HCT116 (cell line): ENCODE measurements at regions not wholly inside any gene's neighbourhood (a gene's known extent, or its start where the extent isn't known, plus 50 kb on each side); places are given as distances from the start of the nearest gene placed in this dataset.

Experiments used
- ATAC-seq: fragments of 200-7000 bp; cut with Tn5 transposase; 2 replicates; pipeline ENCODE4 v1.9.1; 2020; ENCODE audit warnings: mild to moderate bottlenecking, moderate library complexity
- BruUV-seq: library from RNA; stranded (reverse); fragments of 400-500 nt; replicated peaks from 2 replicates; lab custom pipeline; 2021; lab: Mats Ljungman, UMichigan
- CTCF ChIA-PET: fragments of 300-600 bp; sonication (Branson Sonifier 250); formaldehyde crosslinking; loops from one replicate; lab custom pipeline; 2021; ENCODE audit warnings: antibody characterized with exemption; lab: Charles Lee
- POLR2A ChIA-PET: fragments of 300-600, 350-600 bp; sonication (Branson Sonifier 250); formaldehyde crosslinking; loops from one replicate; lab custom pipeline; 2021; ENCODE audit warnings: antibody characterized with exemption; lab: Charles Lee
- RAD21 ChIA-PET, 2 experiments: fragments of 300-600 bp; sonication (Branson Sonifier 250); formaldehyde crosslinking; loops; one replicate each; lab custom pipeline; 2023; ENCODE audit warnings: low total read pairs in 2 of 2; ENCODE audit not compliant: uncharacterized antibody in 2 of 2, unreplicated experiment in 2 of 2, low non-redundant PET in 1 of 2; lab: Charles Lee
- DNase-seq: peaks from one replicate; pipeline ENCODE4 v3.0.0-alpha.2; 2010; ENCODE audit warnings: low read depth, low spot score
- H2AFZ ChIP-seq: fragments of 200-600 bp; shearing (Covaris generic), sonication (generic); 2 replicates; pipeline ENCODE4 v1.6.1; 2017; ENCODE audit warnings: low read depth, mixed run types, mixed read lengths, antibody characterized with exemption, low read length; ENCODE audit not compliant: poor library complexity, severe bottlenecking
- H3K27ac ChIP-seq: 2 replicates; pipeline ENCODE4 v1.5.1; 2012; ENCODE audit warnings: low read depth, low read length
- H3K27me3 ChIP-seq: fragments of 200-600 bp; sonication (generic); 2 replicates; pipeline ENCODE4 v1.6.1; 2016; ENCODE audit warnings: mixed run types, low read length, mixed read lengths; ENCODE audit not compliant: insufficient read depth
- H3K36me3 ChIP-seq, 2 experiments: fragments of 200-500 bp in 1 of 2; fragments of 200-600 bp in 1 of 2; sonication (Bioruptor generic) in 1 of 2; sonication (generic) in 1 of 2; 2 replicates each; pipeline versions ENCODE4 v1.5.1 to v1.6.1; 2014 to 2016; ENCODE audit warnings: low read length in 2 of 2, inconsistent platforms in 1 of 2, mixed read lengths in 1 of 2, mixed run types in 1 of 2; ENCODE audit not compliant: insufficient read depth in 2 of 2, control insufficient read depth in 1 of 2
- H3K4me1 ChIP-seq, 2 experiments: fragments of 200-600 bp in 1 of 2; sonication (generic) in 1 of 2; 2 replicates each; pipeline versions ENCODE4 v1.5.1 to v1.6.1; 2012 to 2017; ENCODE audit warnings: low read length in 2 of 2, inconsistent platforms in 1 of 2, mild to moderate bottlenecking in 1 of 2, mixed read lengths in 1 of 2, mixed run types in 1 of 2, moderate library complexity in 1 of 2; ENCODE audit not compliant: insufficient read depth in 2 of 2, control insufficient read depth in 1 of 2
- H3K4me2 ChIP-seq: fragments of 200-600 bp; sonication (generic); 2 replicates; pipeline ENCODE4 v1.6.1; 2017; ENCODE audit warnings: mixed run types, low read length, mixed read lengths
- H3K4me3 ChIP-seq, 2 experiments: fragments of 200-600 bp in 1 of 2; sonication (generic) in 1 of 2; replicated peaks in 1 of 2; 2 replicates each; pipeline ENCODE4 v1.5.1; 2011 to 2016; ENCODE audit warnings: low read length in 2 of 2, control low read depth in 1 of 2, low read depth in 1 of 2, mild to moderate bottlenecking in 1 of 2, mixed read lengths in 1 of 2, mixed run types in 1 of 2
- H3K79me2 ChIP-seq: fragments of 200-600 bp; sonication (generic); 2 replicates; pipeline ENCODE4 v1.6.1; 2017; ENCODE audit warnings: mild to moderate bottlenecking, mixed run types, low read length, moderate library complexity, mixed read lengths; ENCODE audit not compliant: insufficient read depth
- H3K9ac ChIP-seq: fragments of 200-600 bp; sonication (generic); 2 replicates; pipeline ENCODE4 v1.6.1; 2016; ENCODE audit warnings: low read length, mixed read lengths
- H3K9me2 ChIP-seq: fragments of 200-600 bp; sonication (generic), shearing (Covaris generic); 2 replicates; pipeline ENCODE4 v1.6.1; 2017; ENCODE audit warnings: mixed run types, mild to moderate bottlenecking, moderate library complexity; ENCODE audit not compliant: insufficient read depth
- H3K9me3 ChIP-seq, 2 experiments: fragments of 200-500 bp in 1 of 2; fragments of 200-600 bp in 1 of 2; sonication (Bioruptor generic) in 1 of 2; sonication (generic) in 1 of 2; 2 replicates each; pipeline ENCODE4 v1.6.1; 2014 to 2017; ENCODE audit warnings: low read length in 2 of 2, mixed read lengths in 2 of 2, inconsistent platforms in 1 of 2, low read depth in 1 of 2, mild to moderate bottlenecking in 1 of 2, mixed run types in 1 of 2, moderate library complexity in 1 of 2; ENCODE audit not compliant: control insufficient read depth in 1 of 2, insufficient read depth in 1 of 2
- H4K20me1 ChIP-seq: fragments of 200-600 bp; sonication (generic), shearing (Covaris generic); 2 replicates; pipeline ENCODE4 v1.6.1; 2017; ENCODE audit warnings: mixed run types, mild to moderate bottlenecking, moderate library complexity; ENCODE audit not compliant: insufficient read depth
- ATF3 ChIP-seq: IDR thresholded peaks from 2 replicates; pipeline ENCODE4 v1.6.1; 2012
- CBX3 ChIP-seq: IDR thresholded peaks from 2 replicates; pipeline ENCODE4 v1.6.1; 2012; ENCODE audit warnings: low read depth
- CEBPB ChIP-seq: IDR thresholded peaks from 2 replicates; pipeline ENCODE4 v1.6.1; 2012; ENCODE audit warnings: low read depth
- ELF1 ChIP-seq: IDR thresholded peaks from 2 replicates; pipeline ENCODE4 v1.6.1; 2012; ENCODE audit warnings: low read depth, borderline replicate concordance
- FOSL1 ChIP-seq: IDR thresholded peaks from 2 replicates; pipeline ENCODE4 v1.6.1; 2012; ENCODE audit warnings: low read depth
- REST ChIP-seq: IDR thresholded peaks from 2 replicates; pipeline ENCODE4 v1.6.1; 2012; ENCODE audit warnings: low read depth
- SRF ChIP-seq: IDR thresholded peaks from 2 replicates; pipeline ENCODE4 v1.6.1; 2012; ENCODE audit warnings: low read depth
- YY1 ChIP-seq: IDR thresholded peaks from 2 replicates; pipeline ENCODE4 v1.6.1; 2011; ENCODE audit warnings: low read length, low read depth, moderate library complexity, mild to moderate bottlenecking; ENCODE audit not compliant: insufficient replicate concordance; ENCODE audit errors: extremely low read depth
- intact Hi-C: fragments of 100-400 bp; cut with micrococcal nuclease; formaldehyde crosslinking; loops from 2 replicates; pipeline ENCODE4 v1.10.0; 2022

- Histone ChIP-seq H3K27me3 (no peaks in the 10 kb centered on the region), H3K9ac (no peak overlapping the region), H3K9me2 (no peaks in the 10 kb centered on the region), H3K36me3 (no peaks in the 10 kb centered on the region), H3K79me2 (no peaks in the 10 kb centered on the region), H3K4me2 (no peak overlapping the region), H3K4me3 (no peak overlapping the region), H2AFZ (no peak overlapping the region), H3K27ac (no peak overlapping the region), H4K20me1 (no peaks in the 10 kb centered on the region), H3K4me1 (no peaks in the 10 kb centered on the region), H3K9me3 (peaks cover 0 to 9% of the 10 kb centered on the region in 2 experiments; a peak in 1 of 4 replicates)
- ChIA-PET POLR2A (no interaction called here), RAD21 (no interaction called here), CTCF (no interaction called here)
- DNase-seq (no peak), ATAC-seq (no peak)
- intact Hi-C loops = no loop called here
- BruUV-seq = no TSS peak
- no peak for TF ChIP-seq ELF1
- TF ChIP-seq FOSL1 = no peak
- no peak for TF ChIP-seq ATF3
- TF ChIP-seq YY1 = no peak
- TF ChIP-seq CEBPB = no peak
- TF ChIP-seq SRF = no peak
- no peak for TF ChIP-seq CBX3
- no peak for TF ChIP-seq REST
Observed at GRCh38 chr6:62971976-62972658, 239.2 kb upstream of the FKBP1C start.
